ENCODE measurements at regions not wholly inside any gene's neighbourhood (a gene's known extent, or its start where the extent isn't known, plus 50 kb on each side); places are given as distances from the start of the nearest gene placed in this dataset.

- Histone ChIP-seq H3K4me3 (ENCODE audit: low read length) (no peak overlapping the region), H3K36me3 (ENCODE audit: control insufficient read depth, insufficient read depth, low read length) (no peaks in the 10 kb centered on the region), H3K4me1 (ENCODE audit: control insufficient read depth, insufficient read depth, low read length) (no peaks in the 10 kb centered on the region), H3K27ac (ENCODE audit: low read length) (no peak overlapping the region), H3K9me3 (ENCODE audit: control insufficient read depth, low read depth, low read length) (no peaks in the 10 kb centered on the region), H3K27me3 (ENCODE audit: control insufficient read depth, insufficient read depth, low read length) (no peaks in the 10 kb centered on the region)
- WGBS (ENCODE audit: insufficient coverage, low lambda C conversion rate) = no CpG with 5 or more reads among the region's 9 CpGs
- no peak for DNase-seq
These were observed 95.2 kb upstream of the COX10 start for GRCh38 chr17:13973960-13974651.

DNA sequence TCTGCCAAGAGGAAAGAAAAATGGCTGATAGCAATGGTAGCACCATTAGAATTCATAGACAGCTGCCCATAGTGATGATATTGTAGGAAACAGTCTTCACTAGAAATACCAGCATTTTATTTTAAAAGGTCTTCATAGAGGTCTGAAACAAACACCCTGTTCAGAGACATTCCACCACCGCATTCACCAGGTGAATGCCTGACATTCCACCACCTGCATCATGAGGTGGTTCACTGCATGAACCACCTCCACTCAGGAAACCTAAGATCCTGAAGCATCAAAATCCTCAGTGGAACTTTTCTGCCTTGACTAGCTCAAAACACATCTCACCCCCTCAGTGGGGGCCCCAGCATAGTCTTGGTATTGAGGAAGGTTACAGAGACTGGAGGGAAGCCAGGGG, 91.5 kb upstream of the COX10 start:
- Histone ChIP-seq H3K4me3 (ENCODE audit: low read length) (no peak overlapping the region), H3K9me3 (ENCODE audit: control insufficient read depth, low read depth, low read length) (no peaks in the 10 kb centered on the region), H3K27me3 (ENCODE audit: control insufficient read depth, insufficient read depth, low read length) (no peaks in the 10 kb centered on the region), H3K27ac (ENCODE audit: low read length) (no peak overlapping the region), H3K36me3 (ENCODE audit: control insufficient read depth, insufficient read depth, low read length) (no peaks in the 10 kb centered on the region), H3K4me1 (ENCODE audit: control insufficient read depth, insufficient read depth, low read length) (no peaks in the 10 kb centered on the region)
- WGBS (ENCODE audit: insufficient coverage, low lambda C conversion rate) = no CpG with 5 or more reads among the region's 1 CpG
- no peak for DNase-seq

DNA sequence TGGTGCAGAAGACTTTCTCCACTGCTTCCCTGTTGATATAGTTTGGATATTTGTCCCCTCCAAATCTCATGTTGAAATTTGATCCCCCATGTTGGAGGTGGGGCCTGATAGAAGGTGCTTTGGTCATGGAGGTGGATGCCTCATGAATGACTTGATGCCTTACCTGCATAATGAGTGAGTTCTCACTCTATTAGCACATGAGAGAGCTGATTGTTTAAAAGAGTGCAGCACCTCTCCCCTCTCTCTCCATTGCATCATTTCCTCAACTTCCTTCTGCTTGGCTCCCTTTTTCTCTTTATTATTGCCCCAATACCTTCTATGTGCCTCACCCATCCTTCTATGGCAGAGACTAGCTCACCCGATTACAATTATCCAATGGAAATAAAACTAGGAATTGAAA, 90.8 kb upstream of the COX10 start:
- no peaks in the 10 kb centered on the region for H3K27me3 ChIP-seq (ENCODE audit: control insufficient read depth, insufficient read depth, low read length)
- H3K36me3 ChIP-seq (ENCODE audit: control insufficient read depth, insufficient read depth, low read length) = no peaks in the 10 kb centered on the region
- DNase-seq = no peak
- no peaks in the 10 kb centered on the region for H3K4me1 ChIP-seq (ENCODE audit: control insufficient read depth, insufficient read depth, low read length)
- WGBS (ENCODE audit: insufficient coverage, low lambda C conversion rate) = 100% methylated on average over 1 of the region's 1 CpG
- no peak overlapping the region for H3K27ac ChIP-seq (ENCODE audit: low read length)
- no peaks in the 10 kb centered on the region for H3K9me3 ChIP-seq (ENCODE audit: control insufficient read depth, low read depth, low read length)
- H3K4me3 ChIP-seq (ENCODE audit: low read length) = no peak overlapping the region

DNA sequence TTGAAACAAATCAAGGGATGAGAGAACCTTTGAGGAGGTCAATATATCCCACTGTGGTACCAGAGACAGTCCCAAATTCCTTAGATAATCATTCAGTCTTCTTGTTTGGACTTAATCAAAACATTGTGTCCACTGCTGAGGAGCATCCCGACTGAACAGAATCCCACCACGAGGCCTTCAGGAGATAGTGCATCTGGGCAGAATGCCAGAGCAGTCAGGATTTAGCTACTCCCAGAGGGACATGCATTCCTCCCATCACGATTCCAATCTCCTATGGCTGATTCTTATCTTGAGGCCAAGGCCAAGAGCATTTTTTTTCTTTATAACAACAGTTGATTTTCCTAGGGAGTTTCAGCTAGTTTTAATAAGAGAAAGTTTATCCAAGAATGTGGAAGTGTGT, 87.4 kb upstream of the COX10 start:
- H3K36me3 ChIP-seq (ENCODE audit: control insufficient read depth, insufficient read depth, low read length) = no peaks in the 10 kb centered on the region
- no peak overlapping the region for H3K4me3 ChIP-seq (ENCODE audit: low read length)
- no peaks in the 10 kb centered on the region for H3K27me3 ChIP-seq (ENCODE audit: control insufficient read depth, insufficient read depth, low read length)
- no peaks in the 10 kb centered on the region for H3K9me3 ChIP-seq (ENCODE audit: control insufficient read depth, low read depth, low read length)
- no peaks in the 10 kb centered on the region for H3K4me1 ChIP-seq (ENCODE audit: control insufficient read depth, insufficient read depth, low read length)
- H3K27ac ChIP-seq (ENCODE audit: low read length) = no peak overlapping the region
- WGBS (ENCODE audit: insufficient coverage, low lambda C conversion rate) = no CpG with 5 or more reads among the region's 3 CpGs
- no peak for DNase-seq

- no CpG with 5 or more reads among the region's 6 CpGs for WGBS (ENCODE audit: insufficient coverage, low lambda C conversion rate)
- Histone ChIP-seq H3K9me3 (ENCODE audit: control insufficient read depth, low read depth, low read length) (no peaks in the 10 kb centered on the region), H3K36me3 (ENCODE audit: control insufficient read depth, insufficient read depth, low read length) (no peaks in the 10 kb centered on the region), H3K27me3 (ENCODE audit: control insufficient read depth, insufficient read depth, low read length) (no peaks in the 10 kb centered on the region), H3K4me3 (ENCODE audit: low read length) (no peak overlapping the region), H3K27ac (ENCODE audit: low read length) (no peak overlapping the region), H3K4me1 (ENCODE audit: control insufficient read depth, insufficient read depth, low read length) (no peaks in the 10 kb centered on the region)
- DNase-seq = no peak
These were observed 84.3 kb upstream of the COX10 start for GRCh38 chr17:13984956-13985355.

DNA sequence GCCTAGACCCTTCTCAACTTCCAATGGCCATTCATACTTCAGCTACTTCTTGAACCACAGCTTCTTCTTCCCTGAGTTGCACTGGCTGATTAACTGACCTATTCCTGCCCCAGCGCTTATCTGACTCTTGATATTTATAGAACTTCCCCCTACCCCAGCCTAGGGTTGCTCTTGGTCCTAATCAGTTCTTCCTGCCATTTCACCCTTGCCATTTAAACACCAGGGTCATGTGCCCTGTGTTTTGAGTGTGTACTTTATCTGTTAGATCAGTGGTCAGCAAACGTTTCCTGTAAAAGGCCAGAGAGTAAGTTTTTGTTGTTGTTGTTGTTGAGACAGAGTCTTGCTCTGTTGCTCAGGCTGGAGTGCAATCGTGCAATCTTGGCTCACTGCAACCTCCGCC, 82.4 kb upstream of the COX10 start:
- Histone ChIP-seq H3K27ac (ENCODE audit: low read length) (no peak overlapping the region), H3K9me3 (ENCODE audit: control insufficient read depth, low read depth, low read length) (no peaks in the 10 kb centered on the region)
- no CpG with 5 or more reads among the region's 4 CpGs for WGBS (ENCODE audit: insufficient coverage, low lambda C conversion rate)

GRCh38 chr17:13989138-13989537, 80.2 kb upstream of the COX10 start:
- no peak for DNase-seq
- H3K9me3 ChIP-seq (ENCODE audit: control insufficient read depth, low read depth, low read length) = no peaks in the 10 kb centered on the region
- 85% methylated on average over 2 of the region's 4 CpGs for WGBS (ENCODE audit: insufficient coverage, low lambda C conversion rate)
- no peaks in the 10 kb centered on the region for H3K27me3 ChIP-seq (ENCODE audit: control insufficient read depth, insufficient read depth, low read length)
- H3K4me3 ChIP-seq (ENCODE audit: low read length) = no peak overlapping the region
- no peaks in the 10 kb centered on the region for H3K4me1 ChIP-seq (ENCODE audit: control insufficient read depth, insufficient read depth, low read length)
- H3K27ac ChIP-seq (ENCODE audit: low read length) = no peak overlapping the region
- no peaks in the 10 kb centered on the region for H3K36me3 ChIP-seq (ENCODE audit: control insufficient read depth, insufficient read depth, low read length)

More for the DNA sequence above, 82.4 kb upstream of the COX10 start:
- no peak for DNase-seq
- Histone ChIP-seq H3K27me3 (ENCODE audit: control insufficient read depth, insufficient read depth, low read length) (no peaks in the 10 kb centered on the region), H3K4me1 (ENCODE audit: control insufficient read depth, insufficient read depth, low read length) (no peaks in the 10 kb centered on the region), H3K36me3 (ENCODE audit: control insufficient read depth, insufficient read depth, low read length) (no peaks in the 10 kb centered on the region), H3K4me3 (ENCODE audit: low read length) (no peak overlapping the region)

DNA sequence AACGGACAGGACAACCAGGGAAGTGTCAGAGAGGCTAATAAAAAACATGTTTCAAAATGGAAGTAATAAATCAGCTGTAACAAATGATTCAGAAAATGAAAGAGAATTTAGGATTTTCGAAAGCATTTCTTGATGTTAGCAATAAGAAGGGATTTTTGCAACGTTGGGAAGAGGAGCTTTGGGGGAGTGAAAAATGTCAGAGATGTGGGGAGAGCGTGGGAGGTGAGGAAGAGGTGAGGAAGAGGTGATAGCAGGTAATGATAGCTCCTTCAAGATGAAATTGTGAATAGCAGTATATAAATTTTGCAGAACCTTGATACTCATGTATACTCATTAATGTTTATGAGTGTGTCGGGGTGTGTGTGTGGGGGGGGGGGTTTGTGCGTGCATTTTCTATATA, 76.2 kb upstream of the COX10 start:
- H3K9me3 ChIP-seq (ENCODE audit: control insufficient read depth, low read depth, low read length) = no peaks in the 10 kb centered on the region
- no peaks in the 10 kb centered on the region for H3K4me1 ChIP-seq (ENCODE audit: control insufficient read depth, insufficient read depth, low read length)
- no peaks in the 10 kb centered on the region for H3K36me3 ChIP-seq (ENCODE audit: control insufficient read depth, insufficient read depth, low read length)
- H3K4me3 ChIP-seq (ENCODE audit: low read length) = no peak overlapping the region
- 93% methylated on average over 4 of the region's 6 CpGs for WGBS (ENCODE audit: insufficient coverage, low lambda C conversion rate)
- no peak overlapping the region for H3K27ac ChIP-seq (ENCODE audit: low read length)
- no peak for DNase-seq
- no peaks in the 10 kb centered on the region for H3K27me3 ChIP-seq (ENCODE audit: control insufficient read depth, insufficient read depth, low read length)

- no peak for DNase-seq
- no peaks in the 10 kb centered on the region for H3K9me3 ChIP-seq (ENCODE audit: control insufficient read depth, low read depth, low read length)
- WGBS (ENCODE audit: insufficient coverage, low lambda C conversion rate) = no CpG with 5 or more reads among the region's 6 CpGs
- H3K27ac ChIP-seq (ENCODE audit: low read length) = no peak overlapping the region
- no peaks in the 10 kb centered on the region for H3K36me3 ChIP-seq (ENCODE audit: control insufficient read depth, insufficient read depth, low read length)
- H3K4me3 ChIP-seq (ENCODE audit: low read length) = no peak overlapping the region
- H3K27me3 ChIP-seq (ENCODE audit: control insufficient read depth, insufficient read depth, low read length) = no peaks in the 10 kb centered on the region
- H3K4me1 ChIP-seq (ENCODE audit: control insufficient read depth, insufficient read depth, low read length) = no peaks in the 10 kb centered on the region
These were observed 75.3 kb upstream of the COX10 start for GRCh38 chr17:13994050-13994449.

DNA sequence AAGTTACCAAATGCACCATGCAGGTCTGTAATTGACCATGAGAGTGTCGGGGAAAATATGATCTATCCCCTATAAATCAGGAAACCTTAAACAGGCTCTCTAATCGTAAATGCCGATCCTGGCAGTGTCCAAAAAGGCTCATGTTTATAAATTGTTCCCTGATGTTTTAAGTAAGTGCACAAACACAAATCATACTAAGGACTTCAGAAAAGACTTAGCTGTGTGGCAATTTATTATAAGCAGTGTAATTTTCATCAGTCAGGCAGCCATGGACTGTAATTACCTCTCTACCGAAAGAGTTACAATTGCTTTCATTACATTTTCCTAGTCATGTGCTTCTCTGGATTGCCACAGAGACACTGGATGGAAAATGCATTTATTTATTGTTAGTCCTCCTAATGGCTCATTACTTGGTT, 73.4 kb upstream of the COX10 start:
- Histone ChIP-seq H3K9me3 (ENCODE audit: control insufficient read depth, low read depth, low read length) (no peaks in the 10 kb centered on the region), H3K4me3 (ENCODE audit: low read length) (no peak overlapping the region), H3K36me3 (ENCODE audit: control insufficient read depth, insufficient read depth, low read length) (no peaks in the 10 kb centered on the region), H3K27ac (ENCODE audit: low read length) (no peak overlapping the region), H3K4me1 (ENCODE audit: control insufficient read depth, insufficient read depth, low read length) (no peaks in the 10 kb centered on the region), H3K27me3 (ENCODE audit: control insufficient read depth, insufficient read depth, low read length) (no peaks in the 10 kb centered on the region)
- no peak for DNase-seq
- 40% methylated on average over 1 of the region's 4 CpGs for WGBS (ENCODE audit: insufficient coverage, low lambda C conversion rate)

DNA sequence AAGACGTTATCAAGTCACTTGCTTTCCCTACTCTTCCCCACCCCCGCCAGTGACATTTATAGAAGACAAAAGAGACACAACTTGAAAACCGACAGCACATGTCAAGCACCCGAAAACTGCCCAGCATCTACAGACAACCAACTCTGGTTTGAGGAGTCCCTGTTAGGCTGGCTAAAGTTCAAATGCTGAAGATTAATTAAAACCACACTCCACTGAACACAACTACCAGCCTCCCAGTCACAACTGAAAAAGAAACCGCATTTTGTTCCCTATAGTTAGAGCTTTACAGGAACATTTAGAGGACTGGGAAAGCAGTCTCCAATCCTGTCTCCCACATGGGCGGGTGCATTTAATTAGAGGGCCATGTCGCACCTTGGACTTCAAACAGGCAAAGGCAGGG, 73.0 kb upstream of the COX10 start:
- no peak overlapping the region for H3K27ac ChIP-seq (ENCODE audit: low read length)
- H3K4me3 ChIP-seq (ENCODE audit: low read length) = no peak overlapping the region
- no CpG with 5 or more reads among the region's 7 CpGs for WGBS (ENCODE audit: insufficient coverage, low lambda C conversion rate)
- no peaks in the 10 kb centered on the region for H3K27me3 ChIP-seq (ENCODE audit: control insufficient read depth, insufficient read depth, low read length)
- H3K9me3 ChIP-seq (ENCODE audit: control insufficient read depth, low read depth, low read length) = no peaks in the 10 kb centered on the region
- H3K4me1 ChIP-seq (ENCODE audit: control insufficient read depth, insufficient read depth, low read length) = no peaks in the 10 kb centered on the region
- no peaks in the 10 kb centered on the region for H3K36me3 ChIP-seq (ENCODE audit: control insufficient read depth, insufficient read depth, low read length)
- DNase-seq = no peak
